ENCODE measurements at regions not wholly inside any gene's neighbourhood (a gene's known extent, or its start where the extent isn't known, plus 50 kb on each side); places are given as distances from the start of the nearest gene placed in this dataset.

DNA sequence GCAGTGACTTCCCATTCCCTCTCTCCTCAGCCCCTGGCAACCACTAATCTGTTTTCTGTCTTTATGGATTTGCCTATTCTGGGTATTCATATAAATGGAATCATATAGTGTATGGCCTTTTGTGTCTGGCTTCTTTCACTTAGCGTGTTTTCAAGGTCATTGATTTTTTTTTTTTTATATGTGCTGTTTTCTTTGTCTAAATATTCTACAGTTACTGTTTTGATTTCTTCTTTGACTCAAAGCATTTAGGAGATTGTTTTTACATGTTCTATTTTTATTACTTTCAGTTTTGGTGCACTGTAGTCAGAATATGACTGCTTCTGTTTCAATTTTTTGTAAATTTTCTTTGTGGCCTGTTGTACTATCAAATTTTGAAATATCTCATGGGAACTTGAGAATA is 71.9 kb upstream of the RNU6-1 start:
- TF ChIP-seq CTCF (IDR thresholded peaks at IDR 0.05 in 2 of 3, conservative IDR thresholded peaks at IDR 0.05 in 1 of 3; ENCODE audit: borderline replicate concordance in 1 of 3, insufficient read depth in 1 of 3, low read depth in 2 of 3, low read length in 2 of 3) (no peak), POLR2A (IDR thresholded peaks at IDR 0.05; ENCODE audit: borderline replicate concordance, extremely low read depth, insufficient read depth, insufficient read length) (no peak), ZNF274 (IDR thresholded peaks at IDR 0.05; ENCODE audit: low read depth, low read length) (no peak)

All from HCT116 (cell line).